HG03460 (cell line): ENCODE measurements at regions not wholly inside any gene's neighbourhood (a gene's known extent, or its start where the extent isn't known, plus 50 kb on each side); places are given as distances from the start of the nearest gene placed in this dataset.

Source experiments
- ATAC-seq: cut with Tn5 transposase; IDR thresholded peaks from one replicate; pipeline ENCODE4 v1.9.1; 2021; ENCODE audit not compliant: unreplicated experiment

- ATAC-seq: no peak
Observed at GRCh38 chr5:2219149-2219776, 336.5 kb upstream of the IRX4 start.

- no peak for ATAC-seq
Observed at GRCh38 chr5:2217219-2217618, 334.5 kb upstream of the IRX4 start.

- ATAC-seq: no peak
Observed at GRCh38 chr5:2214910-2215590, 332.3 kb upstream of the IRX4 start.

GRCh38 chr5:2213121-2213730 lies 330.5 kb upstream of the IRX4 start:
- no peak for ATAC-seq

DNA sequence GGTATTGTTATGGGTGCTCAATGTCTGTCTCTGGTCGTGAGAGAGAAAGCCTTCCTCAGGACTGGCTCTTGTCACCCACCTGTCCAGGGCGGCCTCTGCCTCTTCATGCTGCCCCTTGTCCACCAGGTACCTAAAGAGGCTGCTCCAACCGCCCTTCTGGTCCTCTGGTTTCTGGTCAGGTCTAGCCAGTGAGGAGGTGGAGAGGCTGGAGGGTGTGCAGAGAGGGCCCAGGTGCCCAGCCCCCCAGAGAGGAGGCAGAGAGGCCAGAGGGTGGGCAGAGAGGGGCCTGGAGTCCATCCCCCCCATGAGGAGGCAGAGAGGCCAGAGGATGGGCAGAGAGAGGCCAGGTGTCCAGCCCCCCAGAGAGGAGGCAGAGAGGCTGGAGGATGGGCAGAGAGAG lies 329.8 kb upstream of the IRX4 start:
- no peak for ATAC-seq

GRCh38 chr5:2208239-2208544 lies 325.5 kb upstream of the IRX4 start:
- ATAC-seq: no peak

DNA sequence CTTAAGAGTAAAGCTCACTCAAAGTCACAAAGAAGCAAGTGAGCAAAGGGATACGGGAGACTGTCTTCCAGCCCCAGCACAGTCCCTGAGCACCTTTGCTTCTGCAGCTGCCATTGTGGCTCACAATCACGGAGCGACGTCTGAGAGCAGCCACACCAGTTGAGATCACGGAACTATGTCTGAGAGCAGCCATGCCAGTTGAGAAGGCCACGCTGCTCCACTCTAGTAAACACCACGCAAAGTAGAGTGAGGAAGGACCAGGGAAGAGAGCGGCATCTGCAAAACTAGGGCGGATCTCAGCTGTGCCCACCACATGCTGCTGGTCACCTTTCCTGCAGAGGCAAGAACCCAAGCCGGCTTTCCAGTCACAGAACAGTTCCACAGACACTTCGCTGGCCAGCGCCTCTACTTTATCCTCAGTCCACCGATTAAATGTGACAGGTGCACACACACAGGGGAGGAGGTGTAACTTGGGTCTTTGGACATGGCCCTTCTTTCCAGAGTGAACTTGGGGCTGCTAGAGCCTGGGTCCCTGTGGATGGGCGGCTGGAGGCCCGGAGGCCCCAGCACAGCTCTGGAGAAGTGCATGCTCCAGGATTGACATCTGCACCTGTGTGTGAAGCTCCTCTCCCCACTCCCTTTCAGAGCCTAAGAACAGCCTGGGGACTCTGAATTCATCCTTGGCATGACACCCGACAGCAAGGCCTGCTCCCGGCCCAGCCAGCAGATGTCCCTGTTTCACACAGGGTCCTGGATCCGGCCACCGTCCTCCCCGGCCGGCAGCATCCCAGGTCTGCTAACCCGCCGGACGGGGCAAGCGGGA lies 324.9 kb upstream of the IRX4 start:
- ATAC-seq: no peak

GRCh38 chr5:2207109-2207399 lies 324.3 kb upstream of the IRX4 start:
- no peak for ATAC-seq

DNA sequence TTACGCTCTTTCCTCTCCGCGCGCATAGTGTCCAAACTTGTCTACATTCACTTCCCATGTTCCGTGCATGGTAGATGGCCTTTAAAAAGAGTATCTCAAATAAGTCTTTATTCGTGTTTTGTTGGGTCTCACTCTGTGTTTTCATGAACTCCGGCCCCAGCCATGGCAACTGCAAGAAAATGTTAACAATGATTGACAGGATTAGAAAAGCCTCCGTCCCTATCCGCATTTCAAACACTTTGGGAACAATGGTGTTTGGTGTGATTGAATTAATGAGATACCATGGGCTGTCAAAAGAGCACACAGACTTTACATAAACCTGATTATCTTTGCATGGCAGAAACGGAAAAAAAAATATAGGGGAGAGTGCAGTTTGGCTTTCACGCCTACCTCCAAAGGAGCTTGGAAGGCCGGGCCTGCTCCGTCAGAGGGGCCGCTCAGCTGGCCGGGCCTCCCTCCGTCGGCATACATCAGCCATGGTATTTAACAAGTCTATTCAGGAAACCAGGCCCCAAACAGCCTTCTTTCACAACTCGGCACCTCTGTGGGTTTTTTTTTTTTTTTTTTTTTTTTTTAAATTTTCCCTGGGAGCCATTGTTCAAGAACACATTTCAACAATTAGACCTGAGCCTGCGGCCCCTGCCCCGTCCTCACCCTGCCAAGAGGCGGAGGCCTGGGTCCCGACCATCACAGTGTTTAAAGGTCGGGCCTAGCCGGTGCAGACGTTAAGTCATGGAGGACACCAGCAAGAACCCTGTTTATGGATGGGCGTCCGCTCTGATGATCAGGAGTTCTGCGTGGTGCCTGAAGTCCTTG lies 323.8 kb upstream of the IRX4 start:
- no peak for ATAC-seq

GRCh38 chr5:2205596-2206226 lies 323.0 kb upstream of the IRX4 start:
- no peak for ATAC-seq

- no peak for ATAC-seq
Observed at GRCh38 chr5:2205185-2205585, 322.5 kb upstream of the IRX4 start.

- ATAC-seq: no peak
Observed at GRCh38 chr5:2204366-2205184, 321.9 kb upstream of the IRX4 start.

GRCh38 chr5:2203774-2204173 lies 321.0 kb upstream of the IRX4 start:
- ATAC-seq: no peak

GRCh38 chr5:2201832-2202231 lies 319.1 kb upstream of the IRX4 start:
- ATAC-seq: no peak

DNA sequence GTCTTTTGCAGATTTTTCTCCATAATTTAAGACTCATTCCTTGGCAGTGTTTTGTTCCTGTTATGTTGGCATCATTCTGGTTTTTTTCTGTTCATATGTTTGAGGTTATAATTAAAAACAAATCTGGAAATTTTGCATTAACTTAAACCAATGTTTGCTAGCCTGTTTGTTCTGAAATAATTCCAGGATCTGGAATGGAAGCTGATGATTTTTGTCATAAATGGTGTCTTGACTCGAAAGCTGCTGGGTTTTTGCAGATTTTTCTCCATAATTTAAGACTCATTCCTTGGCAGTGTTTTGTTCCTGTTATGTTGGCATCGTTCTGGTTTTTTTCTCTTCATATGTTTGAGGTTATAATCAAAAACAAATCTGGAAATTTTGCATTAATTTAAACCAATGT lies 318.7 kb upstream of the IRX4 start:
- no peak for ATAC-seq

- ATAC-seq: no peak
Observed at GRCh38 chr5:2201011-2201410, 318.3 kb upstream of the IRX4 start.

- ATAC-seq: no peak
Observed at GRCh38 chr5:2200261-2200950, 317.7 kb upstream of the IRX4 start.

DNA sequence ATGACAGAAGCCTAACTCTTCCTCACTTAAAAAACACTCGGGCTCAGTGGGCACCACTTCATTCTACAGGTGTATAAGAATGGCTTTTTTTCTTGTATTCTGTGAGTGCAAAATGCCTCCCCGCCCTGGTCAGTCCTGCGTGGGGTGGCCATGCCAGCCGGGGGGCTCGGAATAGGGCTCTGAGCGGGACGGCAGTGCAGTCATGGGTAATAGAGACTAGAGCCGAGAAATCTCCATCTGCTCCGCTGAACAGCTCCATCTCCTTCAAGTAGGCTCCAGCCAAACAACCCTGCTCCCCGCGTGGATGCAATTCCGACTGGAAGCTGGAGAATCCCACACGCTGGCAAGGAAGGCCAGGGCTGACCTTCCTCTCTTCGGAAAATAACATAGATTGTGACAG lies 317.0 kb upstream of the IRX4 start:
- no peak for ATAC-seq

DNA sequence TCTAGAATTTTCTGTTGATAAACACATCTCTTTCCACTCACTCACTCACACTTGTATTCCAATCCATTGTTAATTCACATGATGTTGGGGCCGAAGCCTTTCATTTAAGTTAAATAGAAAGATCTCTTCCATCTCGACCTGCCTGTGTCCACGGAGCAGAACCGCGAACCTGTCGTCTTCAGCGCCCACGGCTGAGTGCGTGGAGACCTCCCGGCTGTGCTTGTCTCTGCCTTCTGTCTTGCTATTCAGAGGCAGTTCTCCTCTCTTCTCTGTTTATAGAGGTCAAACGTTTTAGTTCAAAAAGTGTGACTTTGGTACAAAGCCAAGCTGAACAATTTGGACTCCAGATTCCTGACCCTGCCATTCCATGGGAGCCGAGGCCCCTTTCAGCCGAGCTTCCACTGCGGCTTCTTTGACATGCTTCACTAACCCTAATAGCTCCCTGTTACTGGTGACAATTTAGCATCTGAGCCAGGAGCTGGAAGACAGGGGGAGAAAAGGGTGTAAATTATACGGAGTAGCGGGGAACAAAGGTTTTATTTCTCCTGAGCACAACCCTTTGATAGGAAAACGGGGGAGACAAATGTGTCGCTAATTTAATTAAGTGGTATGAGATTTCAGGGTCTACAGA lies 314.4 kb upstream of the IRX4 start:
- no peak for ATAC-seq
